K562 (cell line): ENCODE measurements at regions not wholly inside any gene's neighbourhood (a gene's known extent, or its start where the extent isn't known, plus 50 kb on each side); places are given as distances from the start of the nearest gene placed in this dataset.

Experiments
- ETS1 ChIP-seq: conservative IDR thresholded peaks from 2 replicates; pipeline ENCODE4 v1.6.1; 2011; ENCODE audit warnings: low read depth, mild to moderate bottlenecking, low read length; ENCODE audit not compliant: control insufficient read depth
- NFATC3 ChIP-seq: fragments of 450-650 bp; IDR thresholded peaks from 2 replicates; pipeline ENCODE4 v1.6.1; 2017; ENCODE audit warnings: mild to moderate bottlenecking
- PRDM10 ChIP-seq: fragments of 450-650 bp; IDR thresholded peaks from 2 replicates; pipeline ENCODE4 v1.6.1; 2018; ENCODE audit not compliant: partially characterized antibody
- RBM17 ChIP-seq: fragments of 200-400 bp; formaldehyde crosslinking; IDR thresholded peaks from 2 replicates; pipeline ENCODE4 v1.6.1; 2017; ENCODE audit warnings: low read depth, mild to moderate bottlenecking, low read length, borderline replicate concordance
- SAP30 ChIP-seq: fragments of 200-600 bp; sonication (generic); IDR thresholded peaks from 2 replicates; pipeline ENCODE4 v1.6.1; 2012; ENCODE audit warnings: borderline replicate concordance, low read depth, mild to moderate bottlenecking, moderate library complexity, low read length, control low read depth, inconsistent platforms; ENCODE audit not compliant: insufficient read depth, poor library complexity, severe bottlenecking
- TAF1 ChIP-seq: IDR thresholded peaks from 2 replicates; pipeline ENCODE4 v1.6.1; 2011; ENCODE audit warnings: mild to moderate bottlenecking, low read length, moderate library complexity; ENCODE audit not compliant: insufficient read depth, control insufficient read depth, severe bottlenecking; ENCODE audit errors: extremely low read depth
- ZNF586 ChIP-seq: fragments of 450-650 bp; formaldehyde crosslinking; conservative IDR thresholded peaks from 2 replicates; pipeline ENCODE4 v1.4.0; 2020; ENCODE audit warnings: mild to moderate bottlenecking, moderate library complexity

- TF ChIP-seq PRDM10 (no peak), ZNF586 (CRISPR knock-in tag) (no peak), SAP30 (no peak), TAF1 (no peak), ETS1 (no peak), RBM17 (no peak), NFATC3 (no peak)
Measured at GRCh38 chr1:2925918-2926317, 95.3 kb upstream of the ACTRT2 start (continued).
